RWPE2 (cell line): ENCODE measurements at regions not wholly inside any gene's neighbourhood (a gene's known extent, or its start where the extent isn't known, plus 50 kb on each side); places are given as distances from the start of the nearest gene placed in this dataset.

Experiments
- ATAC-seq: fragments of 200-7000 bp; cut with Tn5 transposase; 3 replicates; pipeline ENCODE4 v1.9.1; 2021; ENCODE audit warnings: low read depth
- DNase-seq: peaks from one replicate; pipeline ENCODE4 v3.0.0-alpha.2; 2020; ENCODE audit warnings: low spot score
- H3K27ac ChIP-seq: fragments of 450-650 bp; 2 replicates; pipeline ENCODE4 v1.5.1; 2017; ENCODE audit warnings: mild to moderate bottlenecking; ENCODE audit not compliant: poor library complexity, severe bottlenecking
- H3K27me3 ChIP-seq: fragments of 250-450 bp; sonication (Bioruptor Pico); 2 replicates; pipeline ENCODE4 v1.5.1; 2021; ENCODE audit warnings: mild to moderate bottlenecking, moderate library complexity; ENCODE audit not compliant: insufficient read depth, poor library complexity, severe bottlenecking
- H3K36me3 ChIP-seq: fragments of 250-450 bp; sonication (Bioruptor Pico); 2 replicates; pipeline ENCODE4 v1.5.1; 2020; ENCODE audit warnings: low read depth, mild to moderate bottlenecking, moderate library complexity
- H3K4me1 ChIP-seq: fragments of 250-450 bp; sonication (Bioruptor Pico); 2 replicates; pipeline ENCODE4 v1.5.1; 2021; ENCODE audit warnings: mild to moderate bottlenecking, moderate library complexity; ENCODE audit not compliant: insufficient read depth, poor library complexity, severe bottlenecking
- H3K4me3 ChIP-seq: fragments of 250-450 bp; sonication (Bioruptor Pico); 2 replicates; pipeline ENCODE4 v1.5.1; 2021; ENCODE audit warnings: mild to moderate bottlenecking, moderate library complexity; ENCODE audit not compliant: severe bottlenecking
- H3K9me3 ChIP-seq: fragments of 250-450 bp; sonication (Bioruptor Pico); 2 replicates; pipeline ENCODE4 v1.5.1; 2021; ENCODE audit warnings: mild to moderate bottlenecking, moderate library complexity; ENCODE audit not compliant: severe bottlenecking
- TF ChIP-seq, protein P1 (sequence below): fragments of 450-650 bp; IDR thresholded peaks from one replicate; pipeline ENCODE4 v1.5.1; 2017; ENCODE audit warnings: mild to moderate bottlenecking, moderate library complexity; ENCODE audit not compliant: poor library complexity, severe bottlenecking

GRCh38 chr2:136342138-136342537 lies 224.2 kb upstream of the CXCR4 start:
- Histone ChIP-seq H3K4me3 (no peak overlapping the region), H3K27ac (no peak overlapping the region), H3K36me3 (no peaks in the 10 kb centered on the region), H3K9me3 (no peaks in the 10 kb centered on the region), H3K27me3 (no peaks in the 10 kb centered on the region), H3K4me1 (no peaks in the 10 kb centered on the region)
- TF ChIP-seq, protein P1, sequence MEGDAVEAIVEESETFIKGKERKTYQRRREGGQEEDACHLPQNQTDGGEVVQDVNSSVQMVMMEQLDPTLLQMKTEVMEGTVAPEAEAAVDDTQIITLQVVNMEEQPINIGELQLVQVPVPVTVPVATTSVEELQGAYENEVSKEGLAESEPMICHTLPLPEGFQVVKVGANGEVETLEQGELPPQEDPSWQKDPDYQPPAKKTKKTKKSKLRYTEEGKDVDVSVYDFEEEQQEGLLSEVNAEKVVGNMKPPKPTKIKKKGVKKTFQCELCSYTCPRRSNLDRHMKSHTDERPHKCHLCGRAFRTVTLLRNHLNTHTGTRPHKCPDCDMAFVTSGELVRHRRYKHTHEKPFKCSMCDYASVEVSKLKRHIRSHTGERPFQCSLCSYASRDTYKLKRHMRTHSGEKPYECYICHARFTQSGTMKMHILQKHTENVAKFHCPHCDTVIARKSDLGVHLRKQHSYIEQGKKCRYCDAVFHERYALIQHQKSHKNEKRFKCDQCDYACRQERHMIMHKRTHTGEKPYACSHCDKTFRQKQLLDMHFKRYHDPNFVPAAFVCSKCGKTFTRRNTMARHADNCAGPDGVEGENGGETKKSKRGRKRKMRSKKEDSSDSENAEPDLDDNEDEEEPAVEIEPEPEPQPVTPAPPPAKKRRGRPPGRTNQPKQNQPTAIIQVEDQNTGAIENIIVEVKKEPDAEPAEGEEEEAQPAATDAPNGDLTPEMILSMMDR, result no peak
- no peak for DNase-seq
- ATAC-seq, result no peak

- TF ChIP-seq, protein P1, result no peak
- Histone ChIP-seq H3K27ac (no peak overlapping the region), H3K4me1 (no peaks in the 10 kb centered on the region), H3K9me3 (no peaks in the 10 kb centered on the region), H3K27me3 (no peaks in the 10 kb centered on the region), H3K36me3 (no peaks in the 10 kb centered on the region), H3K4me3 (no peak overlapping the region)
- no peak for DNase-seq
- no peak for ATAC-seq
Observed at GRCh38 chr2:136334967-136335366, 217.0 kb upstream of the CXCR4 start.

DNA sequence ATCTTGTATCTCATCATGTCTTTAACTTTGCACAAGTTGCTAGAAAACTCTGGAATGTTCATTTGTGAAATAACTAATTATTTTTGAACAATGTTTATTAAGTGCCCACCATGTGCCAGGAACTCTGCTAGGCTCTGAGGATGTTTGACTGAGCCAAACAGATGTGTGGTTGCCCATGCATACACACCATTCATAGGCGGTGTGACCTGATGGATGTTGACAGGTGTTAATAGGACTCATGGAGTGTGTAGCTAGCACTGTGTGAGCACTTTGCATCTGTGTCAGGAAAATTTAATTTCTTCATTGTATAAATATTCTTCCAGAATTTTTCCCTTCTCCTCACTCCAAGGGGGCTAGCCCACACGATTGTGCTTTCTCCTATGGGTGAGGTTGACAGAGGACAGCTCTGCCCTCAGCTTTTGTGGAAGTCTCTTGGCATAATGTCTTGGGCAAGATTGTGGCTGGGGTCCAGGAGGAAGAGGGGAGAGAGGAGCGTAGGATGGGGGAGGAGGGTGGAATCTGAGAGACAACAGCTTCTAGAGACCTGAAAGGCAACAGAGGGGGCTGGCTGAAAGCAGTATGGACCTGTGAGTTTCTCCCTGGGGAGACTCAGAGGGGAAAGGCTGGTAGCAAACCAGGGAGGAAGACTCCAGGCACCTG lies 214.6 kb upstream of the CXCR4 start:
- ATAC-seq, result no peak
- no peaks in the 10 kb centered on the region for H3K36me3 ChIP-seq
- no peaks in the 10 kb centered on the region for H3K9me3 ChIP-seq
- no peak overlapping the region for H3K27ac ChIP-seq
- no peak for DNase-seq
- no peaks in the 10 kb centered on the region for H3K27me3 ChIP-seq
- no peaks in the 10 kb centered on the region for H3K4me1 ChIP-seq
- TF ChIP-seq, protein P1, result no peak
- H3K4me3 ChIP-seq, result no peak overlapping the region

GRCh38 chr2:136331226-136331625 lies 213.3 kb upstream of the CXCR4 start:
- H3K4me1 ChIP-seq, result no peaks in the 10 kb centered on the region
- ATAC-seq (no peak), DNase-seq (no peak)
- TF ChIP-seq, protein P1, result no peak
- H3K9me3 ChIP-seq, result no peaks in the 10 kb centered on the region
- H3K27ac ChIP-seq, result no peak overlapping the region
- no peaks in the 10 kb centered on the region for H3K36me3 ChIP-seq
- no peaks in the 10 kb centered on the region for H3K27me3 ChIP-seq
- H3K4me3 ChIP-seq, result no peak overlapping the region

- ATAC-seq (no peak), DNase-seq (no peak)
- H3K36me3 ChIP-seq, result no peaks in the 10 kb centered on the region
- no peaks in the 10 kb centered on the region for H3K4me1 ChIP-seq
- no peak overlapping the region for H3K4me3 ChIP-seq
- H3K27me3 ChIP-seq, result no peaks in the 10 kb centered on the region
- no peak overlapping the region for H3K27ac ChIP-seq
- TF ChIP-seq, protein P1, result no peak
- no peaks in the 10 kb centered on the region for H3K9me3 ChIP-seq
Observed at GRCh38 chr2:136328207-136328795, 210.4 kb upstream of the CXCR4 start.
